Ishikawa (cell line): ENCODE measurements at regions not wholly inside any gene's neighbourhood (a gene's known extent, or its start where the extent isn't known, plus 50 kb on each side); places are given as distances from the start of the nearest gene placed in this dataset.

Experiments used
- CEBPB ChIP-seq: IDR thresholded peaks from 2 replicates; pipeline ENCODE4 v1.6.1; 2012
- CREB1 ChIP-seq: IDR thresholded peaks from 2 replicates; pipeline ENCODE4 v1.6.1; 2012; ENCODE audit warnings: low read depth
- EGR1 ChIP-seq: IDR thresholded peaks from 2 replicates; pipeline ENCODE4 v1.6.1; 2012
- EP300 ChIP-seq: IDR thresholded peaks from 2 replicates; pipeline ENCODE4 v1.6.1; 2012; ENCODE audit warnings: borderline replicate concordance
- FOXM1 ChIP-seq: IDR thresholded peaks from 2 replicates; pipeline ENCODE4 v1.6.1; 2012; ENCODE audit warnings: low read depth, borderline replicate concordance
- NFIC ChIP-seq: IDR thresholded peaks from 2 replicates; pipeline ENCODE4 v1.6.1; 2012
- RAD21 ChIP-seq: IDR thresholded peaks from 2 replicates; pipeline ENCODE4 v1.6.1; 2012; ENCODE audit warnings: low read depth
- TAF1 ChIP-seq: IDR thresholded peaks from 2 replicates; pipeline ENCODE4 v1.6.1; 2012; ENCODE audit warnings: low read depth, mild to moderate bottlenecking
- TCF12 ChIP-seq: IDR thresholded peaks from 2 replicates; pipeline ENCODE4 v1.6.1; 2012; ENCODE audit warnings: low read depth
- TEAD4 ChIP-seq: IDR thresholded peaks from 2 replicates; pipeline ENCODE4 v1.6.1; 2012
- YY1 ChIP-seq: IDR thresholded peaks from 2 replicates; pipeline ENCODE4 v1.6.1; 2012; ENCODE audit warnings: low read depth
- ZBTB7A ChIP-seq: IDR thresholded peaks from 2 replicates; pipeline ENCODE4 v1.6.1; 2012; ENCODE audit warnings: low read depth
- TF ChIP-seq, protein P1 (sequence below): IDR thresholded peaks from 2 replicates; pipeline ENCODE4 v1.6.1; 2012
- TF ChIP-seq, protein P2 (sequence below): IDR thresholded peaks from 2 replicates; pipeline ENCODE4 v1.6.1; 2012
- TF ChIP-seq, protein P3 (sequence below): IDR thresholded peaks from 2 replicates; pipeline ENCODE4 v1.6.1; 2012; ENCODE audit warnings: low read depth, mild to moderate bottlenecking

DNA sequence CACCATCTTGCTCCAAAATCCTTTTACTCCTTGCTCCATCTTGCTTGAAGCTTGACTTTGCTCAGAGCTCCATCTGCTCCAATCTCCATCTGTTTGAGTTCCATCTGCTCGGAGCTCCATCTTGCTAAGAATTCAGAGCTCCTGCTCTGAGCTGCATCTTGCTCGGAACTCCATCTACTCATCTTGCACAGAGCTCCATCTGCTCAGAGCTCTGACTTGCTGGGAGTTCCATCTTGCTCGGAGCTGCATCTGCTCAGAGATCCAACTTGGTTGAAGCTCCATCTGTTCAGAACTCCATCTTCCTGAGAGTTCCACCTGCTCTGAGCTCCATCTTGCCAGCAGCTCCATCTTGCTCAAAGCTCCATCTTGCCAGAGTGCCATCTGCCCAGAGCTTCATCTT lies 80.6 kb upstream of the ZNF98 start:
- TF ChIP-seq TAF1 (no peak), EGR1 (no peak), RAD21 (no peak), FOXM1 (no peak), ZBTB7A (no peak), YY1 (no peak), TCF12 (no peak)

DNA sequence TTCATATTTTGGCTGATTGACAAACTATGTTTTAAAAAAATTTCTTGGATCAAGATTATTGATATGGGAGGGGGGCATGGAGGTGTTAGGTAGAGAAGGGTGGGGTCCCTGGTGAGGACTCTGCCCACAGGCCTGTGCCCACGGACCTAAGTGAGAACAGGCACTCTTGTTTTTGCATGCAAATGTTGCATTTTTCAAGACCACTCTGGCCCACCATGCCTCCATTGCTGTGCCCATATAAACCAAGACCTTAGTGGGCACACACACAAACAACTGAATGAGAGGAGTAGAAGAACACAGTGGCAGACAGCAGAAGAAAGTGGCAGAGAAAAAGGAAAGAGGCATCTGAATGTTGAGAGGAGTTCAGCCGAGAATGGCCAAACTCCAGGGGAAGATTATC lies 69.6 kb upstream of the ZNF98 start:
- TF ChIP-seq EGR1 = no peak
- TF ChIP-seq, protein P1, sequence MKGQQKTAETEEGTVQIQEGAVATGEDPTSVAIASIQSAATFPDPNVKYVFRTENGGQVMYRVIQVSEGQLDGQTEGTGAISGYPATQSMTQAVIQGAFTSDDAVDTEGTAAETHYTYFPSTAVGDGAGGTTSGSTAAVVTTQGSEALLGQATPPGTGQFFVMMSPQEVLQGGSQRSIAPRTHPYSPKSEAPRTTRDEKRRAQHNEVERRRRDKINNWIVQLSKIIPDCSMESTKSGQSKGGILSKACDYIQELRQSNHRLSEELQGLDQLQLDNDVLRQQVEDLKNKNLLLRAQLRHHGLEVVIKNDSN = no peak
- no peak for TF ChIP-seq CEBPB
- TF ChIP-seq TEAD4 = no peak
- TF ChIP-seq, protein P2, sequence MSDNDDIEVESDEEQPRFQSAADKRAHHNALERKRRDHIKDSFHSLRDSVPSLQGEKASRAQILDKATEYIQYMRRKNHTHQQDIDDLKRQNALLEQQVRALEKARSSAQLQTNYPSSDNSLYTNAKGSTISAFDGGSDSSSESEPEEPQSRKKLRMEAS = no peak
- TF ChIP-seq, protein P3, sequence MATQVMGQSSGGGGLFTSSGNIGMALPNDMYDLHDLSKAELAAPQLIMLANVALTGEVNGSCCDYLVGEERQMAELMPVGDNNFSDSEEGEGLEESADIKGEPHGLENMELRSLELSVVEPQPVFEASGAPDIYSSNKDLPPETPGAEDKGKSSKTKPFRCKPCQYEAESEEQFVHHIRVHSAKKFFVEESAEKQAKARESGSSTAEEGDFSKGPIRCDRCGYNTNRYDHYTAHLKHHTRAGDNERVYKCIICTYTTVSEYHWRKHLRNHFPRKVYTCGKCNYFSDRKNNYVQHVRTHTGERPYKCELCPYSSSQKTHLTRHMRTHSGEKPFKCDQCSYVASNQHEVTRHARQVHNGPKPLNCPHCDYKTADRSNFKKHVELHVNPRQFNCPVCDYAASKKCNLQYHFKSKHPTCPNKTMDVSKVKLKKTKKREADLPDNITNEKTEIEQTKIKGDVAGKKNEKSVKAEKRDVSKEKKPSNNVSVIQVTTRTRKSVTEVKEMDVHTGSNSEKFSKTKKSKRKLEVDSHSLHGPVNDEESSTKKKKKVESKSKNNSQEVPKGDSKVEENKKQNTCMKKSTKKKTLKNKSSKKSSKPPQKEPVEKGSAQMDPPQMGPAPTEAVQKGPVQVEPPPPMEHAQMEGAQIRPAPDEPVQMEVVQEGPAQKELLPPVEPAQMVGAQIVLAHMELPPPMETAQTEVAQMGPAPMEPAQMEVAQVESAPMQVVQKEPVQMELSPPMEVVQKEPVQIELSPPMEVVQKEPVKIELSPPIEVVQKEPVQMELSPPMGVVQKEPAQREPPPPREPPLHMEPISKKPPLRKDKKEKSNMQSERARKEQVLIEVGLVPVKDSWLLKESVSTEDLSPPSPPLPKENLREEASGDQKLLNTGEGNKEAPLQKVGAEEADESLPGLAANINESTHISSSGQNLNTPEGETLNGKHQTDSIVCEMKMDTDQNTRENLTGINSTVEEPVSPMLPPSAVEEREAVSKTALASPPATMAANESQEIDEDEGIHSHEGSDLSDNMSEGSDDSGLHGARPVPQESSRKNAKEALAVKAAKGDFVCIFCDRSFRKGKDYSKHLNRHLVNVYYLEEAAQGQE = no peak
- TF ChIP-seq YY1 = no peak
- TF ChIP-seq TAF1 = no peak
- no peak for TF ChIP-seq ZBTB7A
- TF ChIP-seq FOXM1 = no peak
- no peak for TF ChIP-seq RAD21
- TF ChIP-seq CREB1 = no peak
- TF ChIP-seq EP300 = no peak

DNA sequence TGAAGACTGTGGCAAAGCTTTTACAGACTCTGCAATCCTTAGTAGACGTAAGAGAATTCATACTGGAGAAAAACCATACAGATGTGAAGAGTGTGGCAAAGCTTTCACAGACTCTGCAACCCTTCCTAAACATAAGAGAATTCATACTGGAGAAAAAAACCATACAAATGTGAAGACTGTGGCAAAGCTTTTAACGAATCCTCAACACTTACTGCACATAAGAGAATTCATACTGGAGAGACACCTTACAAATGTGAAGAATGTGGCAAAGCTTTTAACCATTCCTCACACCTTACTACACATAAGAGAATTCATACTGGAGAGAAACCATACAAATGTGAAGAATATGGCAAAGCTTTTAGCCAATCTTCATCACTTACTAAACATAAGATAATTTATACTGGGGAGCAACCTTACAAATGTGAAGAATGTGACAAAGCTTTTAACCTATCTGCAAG lies 50.1 kb upstream of the ZNF98 start:
- TF ChIP-seq CREB1 (no peak), EP300 (no peak), TAF1 (no peak), CEBPB (no peak), YY1 (no peak), RAD21 (no peak), ZBTB7A (no peak), TEAD4 (no peak), NFIC (no peak), TCF12 (no peak), EGR1 (no peak)
- TF ChIP-seq, protein P1 = no peak
- TF ChIP-seq, protein P2 = no peak
- TF ChIP-seq, protein P3 = no peak
